Stimulated activated memory B cell treated with anti-CD40 and anti-IgM and Interleukin-4, amounts not matched to agents 10 μg/mL and 1 μg/mL and 100 μg/mL, for 72 hours (primary cell): ENCODE measurements at regions not wholly inside any gene's neighbourhood (a gene's known extent, or its start where the extent isn't known, plus 50 kb on each side); places are given as distances from the start of the nearest gene placed in this dataset.
"Not testable (repeated sequence)": the region's sequence is repeated elsewhere in the genome, so short reads cannot be mapped to it uniquely, and the experiment has no call there.

Experiments
- ATAC-seq: fragments of 150-1000 bp; cut with Tn5 transposase; 2 replicates; pipeline ENCODE4 v1.10.0; 2021
- H3K27ac Mint-ChIP-seq: one replicate; pipeline ENCODE4 v1.8.0; 2022; ENCODE audit warnings: mild to moderate bottlenecking, mixed read lengths
- H3K27me3 Mint-ChIP-seq: one replicate; pipeline ENCODE4 v1.8.0; 2022; ENCODE audit warnings: mixed read lengths
- H3K36me3 Mint-ChIP-seq: one replicate; pipeline ENCODE4 v1.8.0; 2022; ENCODE audit warnings: mixed read lengths
- H3K4me1 Mint-ChIP-seq: one replicate; pipeline ENCODE4 v1.8.0; 2022; ENCODE audit warnings: mixed read lengths
- H3K4me3 Mint-ChIP-seq: one replicate; pipeline ENCODE4 v1.8.0; 2022; ENCODE audit warnings: mild to moderate bottlenecking, moderate library complexity, mixed read lengths
- H3K9me3 Mint-ChIP-seq: one replicate; pipeline ENCODE4 v1.8.0; 2022; ENCODE audit warnings: mixed read lengths

GRCh38 chr1:57551476-57551875 is 127.6 kb upstream of the DAB1 start:
- Mint-ChIP-seq H3K4me3 (no peak overlapping the region), H3K9me3 (peaks cover 2% of the 10 kb centered on the region), H3K36me3 (no peaks in the 10 kb centered on the region), H3K27ac (no peak overlapping the region), H3K4me1 (no peaks in the 10 kb centered on the region), H3K27me3 (peaks cover 10% of the 10 kb centered on the region)
- ATAC-seq, result no peak

DNA sequence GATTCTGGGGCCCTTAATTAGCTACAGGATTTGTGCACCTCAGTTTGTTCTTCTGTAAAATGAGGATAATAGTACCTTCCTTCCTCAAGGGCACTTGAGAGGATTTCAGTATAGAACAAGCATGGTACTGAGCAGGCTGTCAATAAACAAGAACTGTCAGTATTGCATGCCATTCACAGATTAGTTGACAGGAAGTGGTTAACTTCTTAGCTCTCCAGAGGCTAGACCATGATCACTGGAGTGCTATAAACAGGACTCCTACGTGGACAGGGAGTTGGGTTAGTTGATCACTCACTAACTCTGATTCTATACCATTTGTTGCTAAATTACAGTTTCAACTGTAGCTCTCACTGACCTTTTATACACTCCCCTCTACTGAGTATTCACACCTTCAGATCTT is 126.2 kb upstream of the DAB1 start:
- Mint-ChIP-seq H3K27me3 (peaks cover 10% of the 10 kb centered on the region), H3K9me3 (no peaks in the 10 kb centered on the region), H3K4me1 (no peaks in the 10 kb centered on the region), H3K36me3 (no peaks in the 10 kb centered on the region), H3K4me3 (no peak overlapping the region), H3K27ac (no peak overlapping the region)
- no peak for ATAC-seq

DNA sequence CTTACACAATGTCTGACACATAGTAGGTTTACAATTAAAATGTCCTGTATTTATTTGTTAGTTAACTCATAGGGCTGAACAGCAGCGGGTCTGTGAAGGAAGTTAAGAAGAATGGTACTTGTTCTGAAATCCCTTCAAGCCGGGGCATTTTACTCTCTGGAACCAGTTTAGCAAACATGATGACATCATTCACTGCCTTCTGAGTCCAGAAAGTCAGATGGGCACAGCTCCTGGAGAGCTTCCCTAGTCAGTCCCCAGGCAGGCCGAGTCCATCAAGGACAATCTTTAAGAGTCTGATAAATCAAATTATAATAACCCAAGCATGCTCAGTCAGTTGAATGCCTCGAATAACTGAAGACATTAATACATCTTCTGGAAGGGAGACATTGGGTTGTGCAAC is 125.4 kb upstream of the DAB1 start:
- peaks cover 10% of the 10 kb centered on the region for H3K27me3 Mint-ChIP-seq
- no peaks in the 10 kb centered on the region for H3K4me1 Mint-ChIP-seq
- H3K36me3 Mint-ChIP-seq, result no peaks in the 10 kb centered on the region
- H3K27ac Mint-ChIP-seq, result no peak overlapping the region
- no peak overlapping the region for H3K4me3 Mint-ChIP-seq
- ATAC-seq, result no peak
- no peaks in the 10 kb centered on the region for H3K9me3 Mint-ChIP-seq

DNA sequence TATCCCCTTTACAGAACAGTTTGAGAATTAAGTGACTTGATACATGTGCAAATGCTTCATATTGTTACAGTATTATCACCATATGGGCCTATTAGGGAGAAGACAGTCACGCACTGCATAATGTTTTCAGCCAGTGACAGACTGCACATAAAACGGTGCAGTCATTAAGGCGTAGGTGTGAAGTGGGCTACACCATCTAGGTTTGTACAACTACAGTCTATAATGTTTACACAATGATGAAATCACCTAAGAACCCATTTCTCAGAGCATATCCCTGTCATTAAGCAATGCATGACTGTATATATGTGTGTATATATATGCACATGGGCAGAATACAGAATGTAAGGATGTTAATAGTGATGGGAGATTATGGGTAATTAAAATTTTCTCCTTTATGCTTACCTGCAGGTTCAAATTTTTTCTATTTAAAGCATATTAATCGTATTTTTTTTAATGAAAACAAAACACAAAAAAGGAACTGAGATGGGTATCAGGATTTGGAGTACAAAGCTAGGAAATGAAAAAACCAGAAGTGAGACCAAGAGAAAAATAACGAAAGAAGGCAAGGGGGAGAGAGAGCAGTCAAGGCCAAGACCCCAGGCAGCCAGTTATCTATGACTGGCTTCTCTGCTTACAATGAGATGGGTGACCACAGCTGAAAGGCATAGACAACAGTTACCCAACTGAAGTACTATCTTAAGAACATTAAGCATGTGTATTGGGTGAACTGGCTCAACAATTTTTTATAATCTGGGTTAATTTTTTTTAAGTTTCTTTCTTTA is 122.9 kb upstream of the DAB1 start:
- Mint-ChIP-seq H3K27ac (no peak overlapping the region), H3K36me3 (no peaks in the 10 kb centered on the region), H3K9me3 (no peaks in the 10 kb centered on the region), H3K4me3 (no peak overlapping the region), H3K4me1 (no peaks in the 10 kb centered on the region), H3K27me3 (no peaks in the 10 kb centered on the region)
- no peak for ATAC-seq

GRCh38 chr1:57544345-57544744 is 120.5 kb upstream of the DAB1 start:
- Mint-ChIP-seq H3K27me3 (peaks cover 2% of the 10 kb centered on the region), H3K9me3 (peaks cover 3% of the 10 kb centered on the region), H3K4me3 (no peak overlapping the region), H3K27ac (no peak overlapping the region), H3K4me1 (no peaks in the 10 kb centered on the region), H3K36me3 (no peaks in the 10 kb centered on the region)
- no peak for ATAC-seq

DNA sequence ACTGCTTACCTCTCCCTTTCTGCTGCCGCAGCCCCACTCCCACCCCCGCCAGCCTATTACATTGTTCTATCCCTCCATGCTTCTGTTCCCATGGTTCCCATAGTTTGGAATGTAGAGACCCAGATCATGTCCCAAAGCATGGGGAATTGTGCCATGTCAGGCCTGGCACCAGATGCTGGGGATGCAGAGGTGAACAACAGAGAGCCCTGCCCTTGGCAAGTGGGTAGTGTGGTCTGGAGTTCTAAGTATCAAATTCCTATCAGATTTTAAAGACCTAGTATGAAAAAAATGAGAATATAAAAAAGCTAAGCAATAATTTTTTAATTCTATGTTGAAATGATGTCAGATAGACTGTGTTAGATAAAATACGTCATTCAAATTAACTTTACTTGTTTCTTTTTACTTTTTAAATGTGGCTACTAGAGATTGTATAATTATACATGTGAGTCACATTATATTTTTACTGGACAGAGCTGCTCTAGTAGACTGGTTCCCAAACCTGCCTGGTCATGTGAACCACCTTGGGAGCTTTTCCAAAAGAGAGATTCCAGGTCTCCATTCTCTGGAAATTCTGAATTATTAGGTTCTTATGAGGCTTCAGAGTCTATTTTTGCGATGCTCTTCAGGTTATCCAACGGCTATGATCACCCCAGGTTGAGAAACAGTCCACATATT is 113.0 kb upstream of the DAB1 start:
- peaks cover 3% of the 10 kb centered on the region for H3K9me3 Mint-ChIP-seq
- no peaks in the 10 kb centered on the region for H3K36me3 Mint-ChIP-seq
- no peaks in the 10 kb centered on the region for H3K4me1 Mint-ChIP-seq
- no peak overlapping the region for H3K27ac Mint-ChIP-seq
- peaks cover 9% of the 10 kb centered on the region for H3K27me3 Mint-ChIP-seq
- H3K4me3 Mint-ChIP-seq, result no peak overlapping the region
- ATAC-seq, result no peak

GRCh38 chr1:57532299-57532698 is 108.4 kb upstream of the DAB1 start:
- no peaks in the 10 kb centered on the region for H3K4me1 Mint-ChIP-seq
- H3K36me3 Mint-ChIP-seq, result no peaks in the 10 kb centered on the region
- peaks cover 11% of the 10 kb centered on the region for H3K9me3 Mint-ChIP-seq
- no peak overlapping the region for H3K27ac Mint-ChIP-seq
- no peak overlapping the region for H3K4me3 Mint-ChIP-seq
- no peak for ATAC-seq
- no peaks in the 10 kb centered on the region for H3K27me3 Mint-ChIP-seq

- not testable (repeated sequence) for H3K4me3 Mint-ChIP-seq, H3K27me3 Mint-ChIP-seq, H3K4me1 Mint-ChIP-seq, H3K36me3 Mint-ChIP-seq, ATAC-seq, H3K27ac Mint-ChIP-seq
- H3K9me3 Mint-ChIP-seq, result peaks cover 11% of the 10 kb centered on the region
Observed at GRCh38 chr1:57530911-57531260, 107.0 kb upstream of the DAB1 start.

GRCh38 chr1:57530206-57530910 is 106.5 kb upstream of the DAB1 start:
- no peaks in the 10 kb centered on the region for H3K36me3 Mint-ChIP-seq
- no peaks in the 10 kb centered on the region for H3K4me1 Mint-ChIP-seq
- no peak overlapping the region for H3K4me3 Mint-ChIP-seq
- no peak overlapping the region for H3K27ac Mint-ChIP-seq
- no peak for ATAC-seq
- no peaks in the 10 kb centered on the region for H3K27me3 Mint-ChIP-seq
- peaks cover 11% of the 10 kb centered on the region for H3K9me3 Mint-ChIP-seq

- Mint-ChIP-seq H3K27ac (no peak overlapping the region), H3K4me3 (no peak overlapping the region), H3K9me3 (no peaks in the 10 kb centered on the region), H3K27me3 (no peaks in the 10 kb centered on the region), H3K4me1 (no peaks in the 10 kb centered on the region), H3K36me3 (no peaks in the 10 kb centered on the region)
- ATAC-seq, result no peak
Observed at GRCh38 chr1:57522575-57522974, 98.7 kb upstream of the DAB1 start.

- Mint-ChIP-seq H3K4me1 (no peaks in the 10 kb centered on the region), H3K27ac (no peak overlapping the region), H3K9me3 (no peaks in the 10 kb centered on the region), H3K4me3 (no peak overlapping the region), H3K36me3 (no peaks in the 10 kb centered on the region), H3K27me3 (no peaks in the 10 kb centered on the region)
- ATAC-seq, result no peak
Observed at GRCh38 chr1:57520743-57521515, 97.1 kb upstream of the DAB1 start.

DNA sequence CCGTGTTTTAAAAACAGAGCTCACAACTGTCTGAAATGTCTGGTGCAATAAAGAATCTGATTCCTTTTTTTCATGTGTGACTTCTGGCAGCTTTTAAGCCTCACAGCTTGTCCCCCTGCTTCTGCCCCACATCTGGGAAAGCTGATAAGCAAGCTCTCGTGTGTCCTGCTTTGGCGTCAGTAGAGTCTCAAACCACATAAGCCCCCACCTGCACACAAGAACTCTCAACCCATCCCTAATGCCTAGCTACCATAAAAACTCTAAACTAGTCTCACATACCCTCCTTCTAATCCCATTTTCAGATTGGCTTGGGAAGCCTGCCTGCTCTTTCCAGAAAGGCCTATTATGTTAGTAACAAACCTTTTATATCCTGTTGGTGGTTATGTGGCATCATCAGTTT is 94.6 kb upstream of the DAB1 start:
- Mint-ChIP-seq H3K9me3 (no peaks in the 10 kb centered on the region), H3K4me3 (no peak overlapping the region), H3K27me3 (peaks cover 7% of the 10 kb centered on the region), H3K4me1 (no peaks in the 10 kb centered on the region), H3K27ac (no peak overlapping the region), H3K36me3 (no peaks in the 10 kb centered on the region)
- no peak for ATAC-seq

- Mint-ChIP-seq H3K27me3 (peaks cover 14% of the 10 kb centered on the region), H3K4me1 (no peaks in the 10 kb centered on the region), H3K9me3 (no peaks in the 10 kb centered on the region), H3K4me3 (no peak overlapping the region), H3K27ac (no peak overlapping the region), H3K36me3 (no peaks in the 10 kb centered on the region)
- ATAC-seq, result no peak
Observed at GRCh38 chr1:57517587-57518374, 93.9 kb upstream of the DAB1 start.

GRCh38 chr1:57512386-57512785 is 88.5 kb upstream of the DAB1 start:
- no peak for ATAC-seq
- no peaks in the 10 kb centered on the region for H3K9me3 Mint-ChIP-seq
- H3K27me3 Mint-ChIP-seq, result peaks cover 15% of the 10 kb centered on the region
- no peaks in the 10 kb centered on the region for H3K36me3 Mint-ChIP-seq
- no peak overlapping the region for H3K4me3 Mint-ChIP-seq
- H3K4me1 Mint-ChIP-seq, result no peaks in the 10 kb centered on the region
- H3K27ac Mint-ChIP-seq, result no peak overlapping the region

DNA sequence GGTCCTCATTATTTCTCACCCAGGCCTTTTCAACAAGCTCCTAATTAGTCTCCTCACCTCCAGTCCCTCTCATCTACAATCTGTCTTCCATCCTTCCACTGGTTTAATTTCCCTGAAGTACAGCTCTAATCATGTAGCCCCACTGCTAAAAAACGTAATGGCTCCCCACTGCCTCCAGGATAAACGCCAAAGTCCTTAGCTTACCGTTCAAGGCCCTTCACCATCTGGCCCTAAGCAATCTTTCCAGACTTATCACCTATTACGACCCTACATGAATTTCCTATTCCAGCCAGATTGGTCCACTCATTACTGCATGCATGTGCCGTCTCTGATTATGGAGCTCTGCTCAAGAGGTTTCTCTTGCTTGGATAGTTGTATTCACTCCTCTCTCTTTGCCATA is 83.1 kb upstream of the DAB1 start:
- Mint-ChIP-seq H3K27ac (no peak overlapping the region), H3K4me1 (no peaks in the 10 kb centered on the region), H3K27me3 (no peaks in the 10 kb centered on the region), H3K9me3 (no peaks in the 10 kb centered on the region), H3K4me3 (no peak overlapping the region), H3K36me3 (no peaks in the 10 kb centered on the region)
- ATAC-seq, result no peak
